Liver (tissue), 8 donors: ENCODE measurements at regions not wholly inside any gene's neighbourhood (a gene's known extent, or its start where the extent isn't known, plus 50 kb on each side); places are given as distances from the start of the nearest gene placed in this dataset.

Experiments used
- DNase-seq: peaks from one replicate; pipeline ENCODE4 v3.0.0-alpha.2; 2017; ENCODE audit warnings: low spot score
- H3K27ac ChIP-seq, 2 donors: one replicate each; pipeline ENCODE4 v1.7.0; 2013; ENCODE audit warnings: inconsistent platforms in 2 of 2, low read length in 2 of 2, control low read depth in 1 of 2, low read depth in 1 of 2, mild to moderate bottlenecking in 1 of 2
- H3K27me3 ChIP-seq, 4 donors: one replicate each; pipeline versions ENCODE4 v1.6.1 to v1.7.0; 2013; ENCODE audit warnings: low read length in 3 of 4, inconsistent platforms in 1 of 4, mild to moderate bottlenecking in 1 of 4, moderate library complexity in 1 of 4; ENCODE audit not compliant: control insufficient read depth in 4 of 4, insufficient read depth in 4 of 4
- H3K36me3 ChIP-seq, 4 donors: one replicate each; pipeline versions ENCODE4 v1.6.1 to v1.7.0; 2013; ENCODE audit warnings: low read length in 3 of 4, mild to moderate bottlenecking in 3 of 4, low read depth in 1 of 4, moderate library complexity in 1 of 4; ENCODE audit not compliant: control insufficient read depth in 4 of 4, insufficient read depth in 3 of 4
- H3K4me1 ChIP-seq, 4 donors: one replicate each; pipeline versions ENCODE4 v1.6.1 to v1.7.0; 2013; ENCODE audit warnings: low read length in 3 of 4, mild to moderate bottlenecking in 3 of 4, moderate library complexity in 1 of 4; ENCODE audit not compliant: control insufficient read depth in 4 of 4, insufficient read depth in 4 of 4
- H3K4me3 ChIP-seq, 3 donors: one replicate each; pipeline versions ENCODE4 v1.6.1 to v1.7.0; 2013; ENCODE audit warnings: low read length in 3 of 3, control low read depth in 1 of 3, low read depth in 1 of 3, mild to moderate bottlenecking in 1 of 3
- H3K9ac ChIP-seq, 2 donors: one replicate each; pipeline ENCODE4 v1.7.0; 2013; ENCODE audit warnings: low read length in 2 of 2, mild to moderate bottlenecking in 2 of 2, moderate library complexity in 2 of 2, control low read depth in 1 of 2, low read depth in 1 of 2
- H3K9me3 ChIP-seq, 4 donors: one replicate each; pipeline versions ENCODE4 v1.6.1 to v1.7.0; 2013; ENCODE audit warnings: low read length in 3 of 4; ENCODE audit not compliant: control insufficient read depth in 4 of 4
- ATF3 ChIP-seq: IDR thresholded peaks from 2 replicates; pipeline ENCODE4 v1.6.1; 2016; ENCODE audit warnings: antibody characterized with exemption
- CTCF ChIP-seq: fragments of 150-350 bp; IDR thresholded peaks from 2 replicates; pipeline ENCODE4 v1.5.1; 2017; ENCODE audit warnings: improper control_type of control experiment, low read depth, low read length; ENCODE audit not compliant: missing input control
- EGR1 ChIP-seq, 2 donors: IDR thresholded peaks; 2 replicates each; pipeline ENCODE4 v1.6.1; 2016 to 2018; ENCODE audit warnings: antibody characterized with exemption in 2 of 2, low read depth in 2 of 2
- FOXA1 ChIP-seq: IDR thresholded peaks from 2 replicates; pipeline ENCODE4 v1.6.1; 2016; ENCODE audit warnings: antibody characterized with exemption
- FOXA2 ChIP-seq: IDR thresholded peaks from 2 replicates; pipeline ENCODE4 v1.6.1; 2016; ENCODE audit warnings: antibody characterized with exemption
- GABPA ChIP-seq, 2 donors: IDR thresholded peaks in 1 of 2; conservative IDR thresholded peaks in 1 of 2; 2 replicates each; pipeline ENCODE4 v1.6.1; 2016; ENCODE audit warnings: antibody characterized with exemption in 2 of 2, mild to moderate bottlenecking in 1 of 2, moderate library complexity in 1 of 2
- HNF4A ChIP-seq, 2 donors: conservative IDR thresholded peaks; 2 replicates each; pipeline ENCODE4 v1.6.1; 2016; ENCODE audit warnings: antibody characterized with exemption in 2 of 2, mild to moderate bottlenecking in 2 of 2
- HNF4G ChIP-seq: IDR thresholded peaks from 2 replicates; pipeline ENCODE4 v1.6.1; 2016; ENCODE audit warnings: antibody characterized with exemption
- JUND ChIP-seq, 2 donors: IDR thresholded peaks; 2 replicates each; pipeline ENCODE4 v1.6.1; 2016; ENCODE audit warnings: antibody characterized with exemption in 2 of 2
- MAX ChIP-seq: IDR thresholded peaks from 2 replicates; pipeline ENCODE4 v1.6.1; 2016; ENCODE audit warnings: antibody characterized with exemption
- NR2F2 ChIP-seq: IDR thresholded peaks from 2 replicates; pipeline ENCODE4 v1.6.1; 2016; ENCODE audit warnings: antibody characterized with exemption
- RAD21 ChIP-seq, 2 donors: IDR thresholded peaks; 2 replicates each; pipeline ENCODE4 v1.6.1; 2016; ENCODE audit warnings: antibody characterized with exemption in 2 of 2, mild to moderate bottlenecking in 2 of 2
- REST ChIP-seq: IDR thresholded peaks from 2 replicates; pipeline ENCODE4 v1.6.1; 2016; ENCODE audit warnings: antibody characterized with exemption, mild to moderate bottlenecking
- RXRA ChIP-seq, 2 donors: IDR thresholded peaks; 2 replicates each; pipeline ENCODE4 v1.6.1; 2017 to 2018; ENCODE audit warnings: antibody characterized with exemption in 2 of 2, mild to moderate bottlenecking in 1 of 2
- SP1 ChIP-seq: IDR thresholded peaks from 2 replicates; pipeline ENCODE4 v1.6.1; 2018; ENCODE audit warnings: antibody characterized with exemption, mild to moderate bottlenecking
- TAF1 ChIP-seq: conservative IDR thresholded peaks from 2 replicates; pipeline ENCODE4 v1.6.1; 2016; ENCODE audit warnings: antibody characterized with exemption, mild to moderate bottlenecking
- YY1 ChIP-seq: IDR thresholded peaks from 2 replicates; pipeline ENCODE4 v1.6.1; 2016; ENCODE audit warnings: antibody characterized with exemption, mild to moderate bottlenecking
- WGBS: extraction: QIAGEN DNeasy Blood & Tissue Kit; methylation state at CpG from one replicate; pipeline ENCODE4 v1.1.7; 2013; 5-methylcytosine and 5-hydroxymethylcytosine counted together
- donor health status: healthy.
- donor health status: healthy.
- donor health status: healthy.
- donor health status: healthy.
- donor health status: healthy.

- Histone ChIP-seq H3K36me3 (no peaks in the 10 kb centered on the region), H3K27me3 (peaks cover 0 to 8% (median 0%) of the 10 kb centered on the region in 4 donors), H3K9me3 (no peaks in the 10 kb centered on the region), H3K4me1 (no peaks in the 10 kb centered on the region), H3K4me3 (no peak overlapping the region), H3K9ac (no peak overlapping the region), H3K27ac (no peak overlapping the region)
- WGBS = 51% methylated on average over 9 of the region's 9 CpGs
- TF ChIP-seq YY1 (no peak), NR2F2 (no peak), JUND (IDR thresholded peaks at IDR 0.05) (no peak), GABPA (IDR thresholded peaks at IDR 0.05 in 1 of 2, conservative IDR thresholded peaks at IDR 0.05 in 1 of 2) (no peak), ATF3 (no peak), RAD21 (IDR thresholded peaks at IDR 0.05) (no peak), EGR1 (IDR thresholded peaks at IDR 0.05; ENCODE audit: low read depth in 2 of 2) (no peak), CTCF (no peak), SP1 (no peak), MAX (no peak), RXRA (IDR thresholded peaks at IDR 0.05) (no peak), FOXA1 (no peak), REST (no peak), FOXA2 (no peak)
- DNase-seq = no peak
Measured at GRCh38 chr20:57097245-57097915, 169.1 kb downstream of the BMP7 start.

- peaks cover 0 to 7% (median 0%) of the 10 kb centered on the region in 4 donors for H3K27me3 ChIP-seq
- no peak overlapping the region for H3K9ac ChIP-seq
- no peak for DNase-seq
- H3K27ac ChIP-seq = no peak overlapping the region
- no peak for TF ChIP-seq RAD21 (IDR thresholded peaks at IDR 0.05)
- TF ChIP-seq REST = no peak
- TF ChIP-seq MAX = no peak
- no peak for TF ChIP-seq ATF3
- no peak for TF ChIP-seq NR2F2
- no peak for TF ChIP-seq HNF4A (conservative IDR thresholded peaks at IDR 0.05)
- TF ChIP-seq JUND (IDR thresholded peaks at IDR 0.05) = no peak
- no peak for TF ChIP-seq SP1
- no peak for TF ChIP-seq CTCF
- no peak for TF ChIP-seq FOXA1
- TF ChIP-seq HNF4G = no peak
- TF ChIP-seq YY1 = no peak
- TF ChIP-seq GABPA (IDR thresholded peaks at IDR 0.05 in 1 of 2, conservative IDR thresholded peaks at IDR 0.05 in 1 of 2) = no peak
- TF ChIP-seq TAF1 = no peak
- no peaks in the 10 kb centered on the region for H3K36me3 ChIP-seq
- no peak overlapping the region for H3K4me3 ChIP-seq
- 90% methylated on average over 9 of the region's 9 CpGs for WGBS
- H3K9me3 ChIP-seq = no peaks in the 10 kb centered on the region
- no peaks in the 10 kb centered on the region for H3K4me1 ChIP-seq
Measured at GRCh38 chr20:57102160-57102559, 164.3 kb downstream of the BMP7 start.
